ENCODE measurements at regions not wholly inside any gene's neighbourhood (a gene's known extent, or its start where the extent isn't known, plus 50 kb on each side); places are given as distances from the start of the nearest gene placed in this dataset.
"Not testable (repeated sequence)": the region's sequence is repeated elsewhere in the genome, so short reads cannot be mapped to it uniquely, and the experiment has no call there.

GRCh38 chr2:125582516-125582915 lies 1073.4 kb upstream of the GYPC start:
- no peak for DNase-seq (ENCODE audit: low read depth in 1 of 2, low spot score in 1 of 2)

GRCh38 chr2:125584732-125585131 lies 1071.2 kb upstream of the GYPC start:
- no peak for DNase-seq (ENCODE audit: low read depth in 1 of 2, low spot score in 1 of 2)

DNA sequence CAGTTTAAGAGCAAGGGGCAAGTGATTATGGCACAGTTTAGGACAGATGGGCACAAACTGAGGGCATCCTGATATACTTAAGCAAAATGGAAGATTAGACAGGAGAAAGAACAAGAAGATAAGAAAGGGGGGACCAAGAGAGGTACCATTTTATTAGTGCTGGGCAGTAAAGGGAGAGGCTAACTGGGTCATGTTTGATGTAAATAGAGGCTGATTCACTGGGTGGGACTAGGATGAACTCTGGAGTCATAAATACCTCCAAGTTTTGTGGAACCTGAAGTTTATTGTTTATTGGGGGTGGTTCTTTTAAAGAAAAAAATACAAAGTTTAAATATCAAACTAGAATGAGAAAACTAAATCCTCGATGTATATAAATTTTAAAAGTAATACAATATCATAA lies 1067.2 kb upstream of the GYPC start:
- DNase-seq (ENCODE audit: low read depth in 1 of 2, low spot score in 1 of 2), result no peak

GRCh38 chr2:125591954-125592353 lies 1064.0 kb upstream of the GYPC start:
- no peak for DNase-seq (ENCODE audit: low read depth in 1 of 2, low spot score in 1 of 2)

DNA sequence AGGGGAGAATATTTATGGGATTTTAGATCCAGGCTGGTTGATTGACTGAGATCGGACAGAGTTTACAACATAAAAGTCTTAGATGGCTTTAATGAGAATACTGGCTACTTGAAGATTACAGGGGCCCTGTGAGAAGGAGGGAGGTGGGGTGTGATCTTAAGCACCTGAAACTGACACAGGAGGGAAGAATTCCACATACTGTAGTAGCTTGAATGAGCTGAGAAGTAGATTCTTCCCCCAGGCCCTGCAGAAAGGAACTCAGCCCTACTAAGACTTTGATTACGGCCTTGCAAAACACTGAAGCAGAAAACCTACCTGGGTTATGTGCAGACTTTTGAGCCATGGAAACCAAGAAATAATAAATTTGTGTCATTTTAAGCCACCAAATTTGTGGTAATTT lies 1062.9 kb upstream of the GYPC start:
- DNase-seq (ENCODE audit: low read depth in 1 of 2, low spot score in 1 of 2), result no peak

DNA sequence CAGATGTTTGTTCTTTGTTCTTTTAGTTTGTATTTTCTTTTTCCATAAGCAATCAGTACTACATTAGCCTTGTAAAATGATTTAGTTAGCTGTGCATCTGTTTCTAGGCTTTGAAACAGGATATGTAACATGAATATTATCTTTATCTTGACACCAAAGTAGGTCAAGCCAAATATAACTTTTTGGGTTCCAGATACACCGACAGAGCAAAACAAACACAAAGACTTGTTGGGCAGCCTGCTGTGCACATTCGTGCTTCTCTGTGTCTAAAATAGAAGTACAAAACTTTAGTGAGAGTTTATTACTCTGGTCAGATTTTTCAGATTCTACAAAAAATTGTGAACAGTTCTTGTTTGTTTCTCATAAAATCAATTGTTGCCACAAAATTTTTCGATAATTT lies 1059.3 kb upstream of the GYPC start:
- DNase-seq (ENCODE audit: low read depth in 1 of 2, low spot score in 1 of 2), result no peak

- no peak for DNase-seq (ENCODE audit: low read depth in 1 of 2, low spot score in 1 of 2)
Measured at GRCh38 chr2:125615438-125615837, 1040.5 kb upstream of the GYPC start.

GRCh38 chr2:125630377-125630776 lies 1025.6 kb upstream of the GYPC start:
- DNase-seq (ENCODE audit: low read depth in 1 of 2, low spot score in 1 of 2), result no peak

DNA sequence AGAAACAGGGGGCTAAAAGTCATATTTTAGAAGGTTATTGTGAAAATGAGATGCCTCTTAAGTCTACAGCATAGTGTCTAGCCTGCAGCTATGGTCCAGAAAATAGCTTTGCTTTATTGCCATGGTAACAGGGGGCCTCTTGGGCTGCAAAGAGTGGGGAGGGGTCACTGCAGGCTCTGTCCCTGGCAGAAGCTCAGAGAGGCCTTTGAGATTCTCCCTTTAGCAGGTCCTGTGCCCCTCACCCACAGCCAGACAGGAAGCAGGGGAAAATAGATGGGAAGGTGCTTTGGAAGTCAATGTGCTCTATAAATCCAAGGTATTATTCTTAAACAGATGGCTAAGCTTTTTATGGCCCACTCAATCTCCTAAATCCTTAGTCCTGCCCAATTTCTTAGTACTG lies 1021.3 kb upstream of the GYPC start:
- DNase-seq (ENCODE audit: low read depth in 1 of 2, low spot score in 1 of 2), result no peak

DNA sequence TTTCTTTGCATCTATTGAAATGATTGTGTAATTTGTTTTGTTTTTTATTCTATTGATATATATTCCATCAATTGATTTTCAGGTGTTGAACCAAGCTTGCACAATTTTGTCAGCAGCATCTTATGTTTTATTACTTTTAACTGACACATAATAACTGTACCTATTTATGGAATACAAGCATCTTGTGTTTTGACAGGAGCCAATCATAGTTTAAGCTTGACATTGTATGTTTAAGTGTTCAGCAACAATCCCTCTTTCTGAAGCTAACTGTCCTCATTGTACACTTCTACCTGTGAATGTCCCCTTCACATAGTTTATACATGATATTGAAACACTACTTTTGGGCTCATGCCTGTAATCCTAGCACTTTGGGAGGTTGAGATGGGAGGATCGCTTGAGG lies 1017.6 kb upstream of the GYPC start:
- DNase-seq (ENCODE audit: low read depth in 1 of 2, low spot score in 1 of 2), result no peak

DNA sequence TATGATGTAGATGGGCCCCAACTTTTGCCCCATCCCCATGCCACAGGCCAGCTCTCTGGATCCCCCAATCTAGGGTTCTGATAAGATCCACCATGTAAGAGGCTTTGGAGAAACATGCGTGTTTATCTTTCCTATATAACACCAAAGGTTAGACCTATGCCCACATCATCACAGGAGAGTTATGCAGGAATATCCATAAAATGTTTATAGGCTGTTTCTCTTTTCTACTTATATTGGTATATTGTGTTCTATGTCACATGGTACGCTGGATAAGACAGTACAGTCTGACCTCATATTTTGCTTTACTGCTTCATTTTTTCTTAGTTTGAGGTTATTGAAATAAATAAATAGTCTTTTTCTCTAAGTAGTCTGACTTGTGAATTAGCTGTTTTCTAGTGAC lies 1013.9 kb upstream of the GYPC start:
- no peak for DNase-seq (ENCODE audit: low read depth in 1 of 2, low spot score in 1 of 2)

DNA sequence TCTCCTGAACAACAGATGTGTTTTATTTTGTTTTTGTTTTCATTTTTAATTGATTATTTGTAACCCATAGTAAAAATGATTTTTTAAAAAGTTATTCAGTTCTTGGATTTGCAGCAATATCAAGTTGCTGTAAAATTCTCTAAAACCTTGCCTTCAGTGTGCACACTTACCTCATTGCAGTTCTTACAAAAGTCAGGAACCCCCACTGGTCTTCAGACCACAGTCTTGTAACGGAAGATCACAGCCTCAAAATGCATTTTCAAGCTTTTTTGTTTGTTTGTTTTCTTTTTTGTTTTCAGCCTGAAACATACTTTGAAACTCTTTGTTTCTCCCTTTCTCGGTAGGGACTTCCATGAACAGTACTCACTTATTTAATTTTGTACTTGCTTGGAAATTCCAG lies 1012.8 kb upstream of the GYPC start:
- DNase-seq (ENCODE audit: low read depth in 1 of 2, low spot score in 1 of 2), result no peak

- no peak for DNase-seq (ENCODE audit: low read depth in 1 of 2, low spot score in 1 of 2)
Measured at GRCh38 chr2:125643585-125643984, 1012.4 kb upstream of the GYPC start.

- no peak for DNase-seq (ENCODE audit: low read depth in 1 of 2, low spot score in 1 of 2)
Measured at GRCh38 chr2:125644257-125644656, 1011.7 kb upstream of the GYPC start.

DNA sequence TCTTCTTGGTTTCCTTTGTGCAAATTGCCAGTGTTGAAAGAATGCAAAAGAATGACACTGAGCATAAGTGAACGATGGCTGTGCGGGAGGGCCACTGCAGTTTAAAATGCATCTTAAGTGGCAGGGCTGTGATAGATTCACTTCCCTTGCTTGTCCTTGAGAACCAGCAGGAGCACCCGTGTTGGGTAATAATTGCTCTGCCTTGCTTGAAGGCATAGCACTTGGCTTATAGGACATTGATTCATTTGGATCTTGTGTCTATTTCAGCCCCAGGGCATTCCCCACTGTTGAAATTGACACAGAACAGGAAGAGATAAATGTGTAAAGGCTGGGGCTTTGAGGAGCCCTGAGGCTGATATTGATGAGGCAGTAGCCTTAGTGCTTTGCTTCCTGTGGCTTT lies 1003.7 kb upstream of the GYPC start:
- DNase-seq (ENCODE audit: low read depth in 1 of 2, low spot score in 1 of 2), result no peak

DNA sequence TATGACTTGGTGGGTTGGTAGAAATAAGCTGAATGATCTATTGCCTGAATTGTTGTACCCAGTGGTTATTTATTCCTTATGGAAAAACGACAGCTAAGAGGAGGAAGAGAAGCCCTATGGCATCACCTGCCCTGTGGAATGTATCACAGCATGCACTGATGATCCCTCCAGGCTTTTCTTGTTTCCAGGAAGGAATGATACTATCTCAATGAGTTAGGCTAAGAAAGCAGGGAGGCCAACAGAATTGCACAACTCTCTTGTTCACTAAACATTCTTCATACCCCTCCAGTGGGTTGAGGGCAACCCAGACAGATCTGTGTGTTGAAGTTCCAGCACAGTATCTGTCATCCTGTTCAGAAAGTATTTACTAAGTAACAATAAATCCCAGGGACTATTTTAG lies 1001.7 kb upstream of the GYPC start:
- no peak for DNase-seq (ENCODE audit: low read depth in 1 of 2, low spot score in 1 of 2)

DNA sequence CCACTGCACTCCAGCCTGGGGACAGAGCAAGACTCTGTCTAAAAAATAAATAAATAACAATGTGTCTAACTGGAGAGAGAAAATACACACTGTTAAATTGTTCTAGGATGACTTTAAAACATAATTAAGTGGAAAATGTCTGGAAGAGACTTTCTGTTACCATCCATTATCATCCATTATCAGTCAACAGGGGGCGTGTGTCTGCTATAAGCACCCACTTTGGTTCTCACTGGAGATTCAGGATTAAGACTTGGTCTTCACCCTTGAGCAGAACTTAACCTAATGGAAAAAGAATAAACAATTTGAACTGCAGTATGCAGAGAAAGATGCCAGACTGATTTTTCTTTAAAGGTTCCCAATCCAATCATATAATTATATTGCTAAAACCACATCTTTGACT lies 999.8 kb upstream of the GYPC start:
- DNase-seq (ENCODE audit: low read depth in 1 of 2, low spot score in 1 of 2), result no peak

GRCh38 chr2:125658583-125658982 lies 997.4 kb upstream of the GYPC start:
- DNase-seq (ENCODE audit: low read depth in 1 of 2, low spot score in 1 of 2), result no peak

DNA sequence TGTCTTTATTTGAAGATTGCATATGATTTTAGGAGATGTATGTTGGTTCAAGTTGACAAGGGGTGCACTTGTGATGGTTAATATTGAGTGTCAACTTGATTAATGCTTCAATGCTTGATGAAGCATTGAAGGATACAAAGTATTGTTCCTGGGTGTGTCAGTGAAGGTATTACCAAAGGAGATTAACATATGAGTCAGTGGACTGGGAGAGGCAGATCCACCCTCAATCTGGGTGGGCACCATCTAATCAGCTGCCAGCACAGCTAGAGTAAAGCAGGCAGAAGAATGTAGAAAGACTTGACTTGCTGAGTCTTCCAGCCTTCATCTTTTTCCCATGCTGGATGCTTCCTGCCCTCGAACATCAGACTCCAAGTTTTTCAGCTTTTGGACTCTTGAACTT lies 995.6 kb upstream of the GYPC start:
- not testable (repeated sequence) for DNase-seq (ENCODE audit: low read depth in 1 of 2, low spot score in 1 of 2)

GRCh38 chr2:125667630-125668029 lies 988.3 kb upstream of the GYPC start:
- no peak for DNase-seq (ENCODE audit: low read depth in 1 of 2, low spot score in 1 of 2)

DNA sequence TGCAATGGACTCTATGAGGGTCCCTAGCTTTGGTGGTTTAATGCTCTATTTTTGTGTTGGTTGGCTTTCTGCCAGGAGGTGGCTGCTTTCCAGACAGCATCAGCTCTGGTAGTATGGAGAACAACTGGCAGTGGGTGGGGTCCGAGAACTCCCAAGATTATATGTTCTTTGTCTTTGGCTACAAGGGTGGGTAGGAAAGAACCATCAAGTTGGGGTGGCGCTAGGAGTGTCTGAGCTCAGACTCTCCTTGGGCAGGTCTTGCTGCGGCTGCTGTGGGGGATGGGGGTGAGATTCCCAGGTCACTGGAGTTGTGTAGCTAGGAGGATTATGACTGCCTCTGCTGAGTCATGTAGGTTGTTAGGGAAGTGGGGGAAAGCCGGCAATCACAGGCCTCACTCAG lies 976.1 kb upstream of the GYPC start:
- no peak for DNase-seq (ENCODE audit: low read depth in 1 of 2, low spot score in 1 of 2)

GRCh38 chr2:125680809-125681208 lies 975.1 kb upstream of the GYPC start:
- DNase-seq (ENCODE audit: low read depth in 1 of 2, low spot score in 1 of 2), result no peak

DNA sequence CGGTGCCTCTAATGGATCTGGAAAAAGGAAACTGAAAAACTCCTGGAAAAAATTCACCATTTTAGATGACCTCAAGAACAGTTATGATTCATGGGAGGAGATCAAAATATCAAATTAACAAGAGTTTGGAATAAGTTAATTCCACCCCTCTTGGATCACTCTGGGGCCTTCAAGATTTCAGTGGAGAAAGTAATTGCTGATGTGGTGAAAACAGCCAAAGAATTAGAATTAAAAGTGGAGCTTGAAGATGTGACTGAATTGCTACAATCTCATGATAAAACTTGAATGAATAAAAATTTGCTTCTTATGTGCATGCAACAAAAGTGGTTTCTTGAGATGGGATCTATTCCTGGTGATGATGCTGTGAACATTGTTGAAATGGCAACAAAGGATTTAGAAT lies 974.4 kb upstream of the GYPC start:
- no peak for DNase-seq (ENCODE audit: low read depth in 1 of 2, low spot score in 1 of 2)
